ENCODE measurements at regions not wholly inside any gene's neighbourhood (a gene's known extent, or its start where the extent isn't known, plus 50 kb on each side); places are given as distances from the start of the nearest gene placed in this dataset.

DNA sequence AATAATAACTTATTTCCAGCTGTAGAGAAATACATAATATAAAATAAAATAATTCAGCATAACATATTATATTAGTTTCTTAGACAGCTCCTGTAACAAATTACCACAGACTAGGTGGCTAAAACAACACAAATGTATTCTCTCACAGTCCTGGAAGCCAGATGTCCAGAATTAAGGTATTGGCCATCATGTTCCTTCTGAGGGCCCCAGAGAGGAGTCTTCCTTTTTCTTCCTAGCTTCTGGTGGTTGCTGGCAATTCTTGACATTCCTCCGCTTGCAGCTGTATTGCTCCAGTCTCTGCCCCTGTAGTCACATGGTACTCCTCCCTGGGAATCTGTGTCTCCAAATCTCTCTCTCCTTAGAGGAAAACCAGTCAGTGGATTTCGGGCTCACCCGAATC is 146.8 kb downstream of the RBM43 start:
- Mint-ChIP-seq H3K27me3 (ENCODE audit: unreplicated experiment) (peaks cover under 1% of the 10 kb centered on the region), H3K27ac (ENCODE audit: unreplicated experiment) (no peak overlapping the region), H3K9me3 (ENCODE audit: unreplicated experiment) (peaks cover 3% of the 10 kb centered on the region), H3K36me3 (ENCODE audit: unreplicated experiment) (no peaks in the 10 kb centered on the region), H3K4me3 (ENCODE audit: unreplicated experiment) (no peak overlapping the region), H3K4me1 (ENCODE audit: low read depth, unreplicated experiment) (peaks cover 5% of the 10 kb centered on the region)
- no peak for DNase-seq
- TF ChIP-seq, protein P1, sequence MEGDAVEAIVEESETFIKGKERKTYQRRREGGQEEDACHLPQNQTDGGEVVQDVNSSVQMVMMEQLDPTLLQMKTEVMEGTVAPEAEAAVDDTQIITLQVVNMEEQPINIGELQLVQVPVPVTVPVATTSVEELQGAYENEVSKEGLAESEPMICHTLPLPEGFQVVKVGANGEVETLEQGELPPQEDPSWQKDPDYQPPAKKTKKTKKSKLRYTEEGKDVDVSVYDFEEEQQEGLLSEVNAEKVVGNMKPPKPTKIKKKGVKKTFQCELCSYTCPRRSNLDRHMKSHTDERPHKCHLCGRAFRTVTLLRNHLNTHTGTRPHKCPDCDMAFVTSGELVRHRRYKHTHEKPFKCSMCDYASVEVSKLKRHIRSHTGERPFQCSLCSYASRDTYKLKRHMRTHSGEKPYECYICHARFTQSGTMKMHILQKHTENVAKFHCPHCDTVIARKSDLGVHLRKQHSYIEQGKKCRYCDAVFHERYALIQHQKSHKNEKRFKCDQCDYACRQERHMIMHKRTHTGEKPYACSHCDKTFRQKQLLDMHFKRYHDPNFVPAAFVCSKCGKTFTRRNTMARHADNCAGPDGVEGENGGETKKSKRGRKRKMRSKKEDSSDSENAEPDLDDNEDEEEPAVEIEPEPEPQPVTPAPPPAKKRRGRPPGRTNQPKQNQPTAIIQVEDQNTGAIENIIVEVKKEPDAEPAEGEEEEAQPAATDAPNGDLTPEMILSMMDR (IDR thresholded peaks at IDR 0.05; ENCODE audit: partially characterized antibody, unreplicated experiment): no peak

DNA sequence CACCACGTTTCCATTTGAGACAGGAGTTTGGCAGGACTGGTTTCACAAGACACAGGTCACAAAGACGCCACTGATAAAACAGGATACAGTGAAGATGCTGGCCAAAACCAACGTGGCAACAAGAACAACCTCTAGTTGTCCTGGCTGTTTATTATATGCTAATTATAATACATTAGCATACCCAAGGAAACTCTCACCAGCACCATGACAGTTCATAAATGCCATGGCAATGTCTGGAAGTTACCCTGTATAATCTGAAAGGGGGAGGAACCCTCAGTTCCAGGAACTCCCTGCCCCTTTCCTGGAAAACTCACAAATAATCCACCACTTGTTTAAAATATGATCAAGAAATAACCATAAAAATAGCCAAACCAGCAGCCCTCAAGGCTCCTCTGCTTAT is 148.3 kb downstream of the RBM43 start:
- Mint-ChIP-seq H3K27me3 (ENCODE audit: unreplicated experiment) (no peaks in the 10 kb centered on the region), H3K4me3 (ENCODE audit: unreplicated experiment) (no peak overlapping the region), H3K4me1 (ENCODE audit: low read depth, unreplicated experiment) (no peaks in the 10 kb centered on the region), H3K27ac (ENCODE audit: unreplicated experiment) (no peak overlapping the region), H3K36me3 (ENCODE audit: unreplicated experiment) (no peaks in the 10 kb centered on the region), H3K9me3 (ENCODE audit: unreplicated experiment) (no peaks in the 10 kb centered on the region)
- TF ChIP-seq, protein P1 (IDR thresholded peaks at IDR 0.05; ENCODE audit: partially characterized antibody, unreplicated experiment): no peak
- DNase-seq: no peak

DNA sequence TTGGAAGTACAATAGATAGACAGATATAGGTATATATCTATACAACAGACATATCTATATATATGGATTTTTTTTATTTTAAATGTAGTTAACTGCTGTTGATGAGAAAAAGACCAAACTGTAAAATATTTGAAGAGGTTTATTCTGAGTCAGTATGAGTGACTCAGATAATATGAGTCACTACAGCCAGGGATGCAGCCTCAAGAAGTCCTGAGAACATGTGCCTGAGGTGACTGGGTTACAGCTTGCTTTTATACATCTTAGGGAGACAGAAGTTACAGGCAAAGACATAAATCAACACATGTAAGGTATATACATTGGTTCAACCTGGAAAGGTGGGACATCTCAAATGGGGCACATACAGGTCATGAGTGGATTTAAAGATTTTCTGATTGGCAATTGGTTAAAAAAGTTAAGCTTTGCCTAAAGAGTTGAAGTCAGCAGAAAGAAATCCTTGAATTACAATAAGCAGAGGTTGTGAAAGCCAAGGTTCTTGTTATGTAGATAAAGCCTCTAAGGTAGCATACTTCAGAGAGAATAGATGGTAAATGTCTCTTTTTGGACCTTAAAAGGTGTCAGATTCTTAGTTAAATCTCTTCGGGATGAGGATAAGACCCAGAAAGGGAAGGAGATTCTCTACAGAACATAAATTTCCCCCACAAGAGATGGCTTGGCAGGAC is 149.9 kb downstream of the RBM43 start:
- H3K27me3 Mint-ChIP-seq (ENCODE audit: unreplicated experiment): no peaks in the 10 kb centered on the region
- no peaks in the 10 kb centered on the region for H3K9me3 Mint-ChIP-seq (ENCODE audit: unreplicated experiment)
- TF ChIP-seq, protein P1 (IDR thresholded peaks at IDR 0.05; ENCODE audit: partially characterized antibody, unreplicated experiment): no peak
- H3K27ac Mint-ChIP-seq (ENCODE audit: unreplicated experiment): no peak overlapping the region
- DNase-seq: no peak
- no peaks in the 10 kb centered on the region for H3K4me1 Mint-ChIP-seq (ENCODE audit: low read depth, unreplicated experiment)
- H3K4me3 Mint-ChIP-seq (ENCODE audit: unreplicated experiment): no peak overlapping the region
- no peaks in the 10 kb centered on the region for H3K36me3 Mint-ChIP-seq (ENCODE audit: unreplicated experiment)

DNA sequence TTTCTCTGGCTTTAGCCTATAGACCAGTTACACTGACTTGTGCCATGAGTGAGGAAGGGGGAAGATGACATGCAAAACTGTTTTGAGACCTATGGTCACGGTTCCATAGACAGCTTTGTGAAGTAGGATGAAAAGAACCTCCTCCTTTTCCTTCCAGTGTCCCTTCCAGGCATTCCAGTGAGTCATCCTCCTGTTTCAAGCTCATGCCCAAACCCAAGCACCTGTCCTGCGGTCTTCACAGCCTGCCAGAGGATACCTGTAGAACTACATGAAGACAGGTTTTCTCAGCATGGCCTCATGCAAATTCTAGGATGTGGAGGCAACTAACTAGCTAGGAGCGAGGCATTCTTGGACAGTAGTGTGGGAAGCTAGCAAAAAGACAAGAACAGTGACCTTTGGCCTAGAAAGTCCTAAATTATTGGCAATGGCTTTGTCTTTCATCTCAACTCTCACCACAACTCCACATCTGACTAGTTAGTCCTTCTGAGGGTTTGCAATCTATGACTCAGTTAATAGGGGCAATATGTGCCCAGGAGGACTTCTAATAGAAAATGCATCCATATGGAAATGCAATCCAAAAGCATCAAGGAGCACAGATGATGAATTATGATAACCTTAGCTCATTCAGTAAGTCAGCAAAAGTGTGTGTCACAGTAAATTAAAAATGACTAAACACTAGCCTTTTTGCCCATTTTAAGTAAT is 154.7 kb downstream of the RBM43 start:
- peaks cover 2% of the 10 kb centered on the region for H3K27me3 Mint-ChIP-seq (ENCODE audit: unreplicated experiment)
- no peaks in the 10 kb centered on the region for H3K9me3 Mint-ChIP-seq (ENCODE audit: unreplicated experiment)
- no peak for DNase-seq
- peaks cover 8% of the 10 kb centered on the region for H3K4me1 Mint-ChIP-seq (ENCODE audit: low read depth, unreplicated experiment)
- H3K4me3 Mint-ChIP-seq (ENCODE audit: unreplicated experiment): no peak overlapping the region
- TF ChIP-seq, protein P1 (IDR thresholded peaks at IDR 0.05; ENCODE audit: partially characterized antibody, unreplicated experiment): no peak
- no peak overlapping the region for H3K27ac Mint-ChIP-seq (ENCODE audit: unreplicated experiment)
- no peaks in the 10 kb centered on the region for H3K36me3 Mint-ChIP-seq (ENCODE audit: unreplicated experiment)

DNA sequence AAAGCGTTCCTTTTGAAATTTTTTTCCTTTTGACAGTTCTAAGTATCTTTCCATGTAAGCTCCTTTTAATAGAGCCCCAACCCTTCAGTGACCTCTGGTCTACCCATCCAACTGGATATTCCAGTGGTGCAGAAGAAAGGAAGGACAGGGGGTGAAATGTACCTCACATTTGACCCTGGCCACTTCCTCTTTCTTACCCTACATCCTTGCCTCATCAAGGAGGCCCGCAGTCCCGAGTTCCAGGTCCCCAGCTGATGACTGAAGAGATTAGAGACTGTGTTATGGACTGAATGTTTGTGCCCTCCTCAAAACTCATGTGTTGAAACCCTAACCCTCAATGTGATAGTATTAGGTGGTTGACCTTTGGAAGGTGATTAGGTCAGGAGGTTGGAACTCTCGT is 158.1 kb downstream of the RBM43 start:
- Mint-ChIP-seq H3K4me1 (ENCODE audit: low read depth, unreplicated experiment) (peaks cover 8% of the 10 kb centered on the region), H3K27me3 (ENCODE audit: unreplicated experiment) (peaks cover 5% of the 10 kb centered on the region), H3K4me3 (ENCODE audit: unreplicated experiment) (no peak overlapping the region), H3K27ac (ENCODE audit: unreplicated experiment) (no peak overlapping the region), H3K9me3 (ENCODE audit: unreplicated experiment) (no peaks in the 10 kb centered on the region), H3K36me3 (ENCODE audit: unreplicated experiment) (no peaks in the 10 kb centered on the region)
- DNase-seq: no peak
- TF ChIP-seq, protein P1 (IDR thresholded peaks at IDR 0.05; ENCODE audit: partially characterized antibody, unreplicated experiment): no peak

Measured in glutamatergic neuron (in vitro differentiated cells).